NCI-H1436 (cell line): ENCODE measurements at regions not wholly inside any gene's neighbourhood (a gene's known extent, or its start where the extent isn't known, plus 50 kb on each side); places are given as distances from the start of the nearest gene placed in this dataset.

Source experiments
- DNase-seq: peaks from one replicate; lab custom pipeline; 2025; lab: John Stamatoyannopoulos, UW

- DNase-seq: no peak
Measured at GRCh38 chr21:27645285-27645684, 678.4 kb upstream of the ADAMTS5 start.

GRCh38 chr21:27643326-27643725 lies 676.4 kb upstream of the ADAMTS5 start:
- no peak for DNase-seq

GRCh38 chr21:27639286-27639685 lies 672.4 kb upstream of the ADAMTS5 start:
- DNase-seq: no peak

- DNase-seq: no peak
Measured at GRCh38 chr21:27636656-27637055, 669.8 kb upstream of the ADAMTS5 start.

- DNase-seq: no peak
Measured at GRCh38 chr21:27633631-27634030, 666.7 kb upstream of the ADAMTS5 start.

- no peak for DNase-seq
Measured at GRCh38 chr21:27631471-27631870, 664.6 kb upstream of the ADAMTS5 start.

- DNase-seq: no peak
Measured at GRCh38 chr21:27622631-27623030, 655.7 kb upstream of the ADAMTS5 start.

GRCh38 chr21:27614231-27614630 lies 647.3 kb upstream of the ADAMTS5 start:
- no peak for DNase-seq

- no peak for DNase-seq
Measured at GRCh38 chr21:27606422-27606821, 639.5 kb upstream of the ADAMTS5 start.

GRCh38 chr21:27596196-27596595 lies 629.3 kb upstream of the ADAMTS5 start:
- DNase-seq: no peak

- no peak for DNase-seq
Measured at GRCh38 chr21:27595716-27596115, 628.8 kb upstream of the ADAMTS5 start.

GRCh38 chr21:27590271-27590670 lies 623.4 kb upstream of the ADAMTS5 start:
- no peak for DNase-seq

- DNase-seq: no peak
Measured at GRCh38 chr21:27589781-27590180, 622.9 kb upstream of the ADAMTS5 start.

GRCh38 chr21:27586986-27587385 lies 620.1 kb upstream of the ADAMTS5 start:
- DNase-seq: no peak

GRCh38 chr21:27586326-27586725 lies 619.4 kb upstream of the ADAMTS5 start:
- DNase-seq: no peak

GRCh38 chr21:27584256-27584655 lies 617.4 kb upstream of the ADAMTS5 start:
- DNase-seq: no peak

GRCh38 chr21:27582948-27583430 lies 616.1 kb upstream of the ADAMTS5 start:
- no peak for DNase-seq

- no peak for DNase-seq
Measured at GRCh38 chr21:27582246-27582947, 615.5 kb upstream of the ADAMTS5 start.

GRCh38 chr21:27581168-27581567 lies 614.3 kb upstream of the ADAMTS5 start:
- DNase-seq: no peak

GRCh38 chr21:27580276-27580675 lies 613.4 kb upstream of the ADAMTS5 start:
- no peak for DNase-seq

GRCh38 chr21:27578741-27579265 lies 611.9 kb upstream of the ADAMTS5 start:
- DNase-seq: no peak

- DNase-seq: no peak
Measured at GRCh38 chr21:27572696-27573095, 605.8 kb upstream of the ADAMTS5 start.

- DNase-seq: no peak
Measured at GRCh38 chr21:27571706-27572105, 604.8 kb upstream of the ADAMTS5 start.

- DNase-seq: no peak
Measured at GRCh38 chr21:27570306-27570868, 603.5 kb upstream of the ADAMTS5 start.
